ENCODE measurements at regions not wholly inside any gene's neighbourhood (a gene's known extent, or its start where the extent isn't known, plus 50 kb on each side); places are given as distances from the start of the nearest gene placed in this dataset.

GRCh38 chr6:22147921-22148776 is 148.7 kb downstream of the PRL start:
- Histone ChIP-seq H3K4me2 (ENCODE audit: low read length, poor library complexity, severe bottlenecking) (no peak overlapping the region), H2BK12ac (ENCODE audit: low read length in 2 of 2) (peak overlapping the region; percentile 23 to 59), H3K9ac (ENCODE audit: low read length) (peak overlapping the region; percentile 6), H2AK5ac (ENCODE audit: low read length, severe bottlenecking) (peak overlapping the region; percentile 57), H4K8ac (ENCODE audit: low read length) (peak overlapping the region; percentile 66), H3K27me3 (ENCODE audit: control insufficient read depth in 1 of 2, insufficient read depth in 1 of 2, low read length in 2 of 2) (peaks cover 0 to 4% of the 10 kb centered on the region in 2 experiments), H3K4me1 (ENCODE audit: control insufficient read depth, insufficient read depth, low read depth, low read length) (peaks cover 18% of the 10 kb centered on the region), H3K4me3 (ENCODE audit: insufficient read depth in 1 of 2, low read depth in 1 of 2, low read length in 2 of 2) (no peak overlapping the region), H3K36me3 (ENCODE audit: control insufficient read depth in 1 of 2, insufficient read depth in 2 of 2, low read depth in 1 of 2, low read length in 2 of 2) (no peaks in the 10 kb centered on the region), H3K14ac (ENCODE audit: low read length in 2 of 2) (no peak overlapping the region), H3K27ac (ENCODE audit: low read length, poor library complexity, severe bottlenecking) (peak overlapping the region; percentile 92), H3K79me1 (replicated peaks; ENCODE audit: low read length, poor library complexity, severe bottlenecking) (peaks cover 1% of the 10 kb centered on the region), H4K91ac (ENCODE audit: low read length) (no peak overlapping the region), H3K9me3 (ENCODE audit: control insufficient read depth, low read length) (no peaks in the 10 kb centered on the region), H2BK120ac (ENCODE audit: low read depth, low read length) (no peak overlapping the region), H3K18ac (ENCODE audit: low read depth in 1 of 2, low read length in 2 of 2) (peak overlapping the region in 1 of 2 experiments; percentile 70), H3K23ac (ENCODE audit: low read length in 2 of 2) (no peak overlapping the region), H2BK5ac (ENCODE audit: low read depth, low read length, poor library complexity, severe bottlenecking) (peak overlapping the region; percentile 84), H2AFZ (ENCODE audit: low read depth, low read length) (no peak overlapping the region), H3K4ac (ENCODE audit: low read depth in 1 of 2, low read length in 2 of 2) (peak overlapping the region; percentile 13 to 37), H2BK15ac (ENCODE audit: low read depth, poor library complexity, severe bottlenecking) (no peak overlapping the region)
- DNase-seq = peak; percentile 71
- WGBS = 90% methylated on average over 6 of the region's 7 CpGs

- Histone ChIP-seq H2BK120ac (ENCODE audit: low read depth, low read length) (no peak overlapping the region), H3K4me1 (ENCODE audit: control insufficient read depth, insufficient read depth, low read depth, low read length) (peaks cover 18% of the 10 kb centered on the region), H2AK5ac (ENCODE audit: low read length, severe bottlenecking) (peak overlapping the region; percentile 21), H3K9me3 (ENCODE audit: control insufficient read depth, low read length) (no peaks in the 10 kb centered on the region), H3K27me3 (ENCODE audit: control insufficient read depth in 1 of 2, insufficient read depth in 1 of 2, low read length in 2 of 2) (peaks cover 0 to 4% of the 10 kb centered on the region in 2 experiments), H3K36me3 (ENCODE audit: control insufficient read depth in 1 of 2, insufficient read depth in 2 of 2, low read depth in 1 of 2, low read length in 2 of 2) (no peaks in the 10 kb centered on the region), H2BK15ac (ENCODE audit: low read depth, poor library complexity, severe bottlenecking) (no peak overlapping the region), H3K79me1 (replicated peaks; ENCODE audit: low read length, poor library complexity, severe bottlenecking) (peaks cover 1% of the 10 kb centered on the region), H3K23ac (ENCODE audit: low read length in 2 of 2) (no peak overlapping the region), H3K18ac (ENCODE audit: low read depth in 1 of 2, low read length in 2 of 2) (no peak overlapping the region), H2BK12ac (ENCODE audit: low read length in 2 of 2) (no peak overlapping the region), H2AFZ (ENCODE audit: low read depth, low read length) (no peak overlapping the region), H2BK5ac (ENCODE audit: low read depth, low read length, poor library complexity, severe bottlenecking) (no peak overlapping the region), H3K4me3 (ENCODE audit: insufficient read depth in 1 of 2, low read depth in 1 of 2, low read length in 2 of 2) (no peak overlapping the region), H3K9ac (ENCODE audit: low read length) (no peak overlapping the region), H3K4me2 (ENCODE audit: low read length, poor library complexity, severe bottlenecking) (no peak overlapping the region), H3K14ac (ENCODE audit: low read length in 2 of 2) (no peak overlapping the region), H4K91ac (ENCODE audit: low read length) (no peak overlapping the region), H4K8ac (ENCODE audit: low read length) (no peak overlapping the region), H3K27ac (ENCODE audit: low read length, poor library complexity, severe bottlenecking) (peak overlapping the region; percentile 52), H3K4ac (ENCODE audit: low read depth in 1 of 2, low read length in 2 of 2) (no peak overlapping the region)
- 57% methylated on average over 3 of the region's 3 CpGs for WGBS
- DNase-seq = no peak
These were observed 147.7 kb downstream of the PRL start for GRCh38 chr6:22149096-22149495.

GRCh38 chr6:22149501-22150367 is 147.1 kb downstream of the PRL start:
- Histone ChIP-seq H4K8ac (ENCODE audit: low read length) (peak overlapping the region; percentile 57), H3K27me3 (ENCODE audit: control insufficient read depth in 1 of 2, insufficient read depth in 1 of 2, low read length in 2 of 2) (peaks cover 0 to 3% of the 10 kb centered on the region in 2 experiments), H3K23ac (ENCODE audit: low read length in 2 of 2) (no peak overlapping the region), H3K4me3 (ENCODE audit: insufficient read depth in 1 of 2, low read depth in 1 of 2, low read length in 2 of 2) (no peak overlapping the region), H2BK15ac (ENCODE audit: low read depth, poor library complexity, severe bottlenecking) (no peak overlapping the region), H3K9ac (ENCODE audit: low read length) (no peak overlapping the region), H3K36me3 (ENCODE audit: control insufficient read depth in 1 of 2, insufficient read depth in 2 of 2, low read depth in 1 of 2, low read length in 2 of 2) (no peaks in the 10 kb centered on the region), H3K4me1 (ENCODE audit: control insufficient read depth, insufficient read depth, low read depth, low read length) (peaks cover 18% of the 10 kb centered on the region), H2BK12ac (ENCODE audit: low read length in 2 of 2) (peak overlapping the region in 1 of 2 experiments; percentile 6), H3K14ac (ENCODE audit: low read length in 2 of 2) (no peak overlapping the region), H4K91ac (ENCODE audit: low read length) (no peak overlapping the region), H2BK120ac (ENCODE audit: low read depth, low read length) (no peak overlapping the region), H3K4me2 (ENCODE audit: low read length, poor library complexity, severe bottlenecking) (no peak overlapping the region), H3K4ac (ENCODE audit: low read depth in 1 of 2, low read length in 2 of 2) (no peak overlapping the region), H2BK5ac (ENCODE audit: low read depth, low read length, poor library complexity, severe bottlenecking) (peak overlapping the region; percentile 46), H3K79me1 (replicated peaks; ENCODE audit: low read length, poor library complexity, severe bottlenecking) (peaks cover 1% of the 10 kb centered on the region), H2AFZ (ENCODE audit: low read depth, low read length) (no peak overlapping the region), H3K27ac (ENCODE audit: low read length, poor library complexity, severe bottlenecking) (peak overlapping the region; percentile 81), H3K18ac (ENCODE audit: low read depth in 1 of 2, low read length in 2 of 2) (peak overlapping the region in 1 of 2 experiments; percentile 5), H3K9me3 (ENCODE audit: control insufficient read depth, low read length) (no peaks in the 10 kb centered on the region), H2AK5ac (ENCODE audit: low read length, severe bottlenecking) (peak overlapping the region; percentile 85)
- DNase-seq = peak; percentile 41
- WGBS = 91% methylated on average over 11 of the region's 11 CpGs

All from mesenchymal stem cell (in vitro differentiated cells and primary cell).